Renal cortical epithelial cell (primary cell): ENCODE measurements at regions not wholly inside any gene's neighbourhood (a gene's known extent, or its start where the extent isn't known, plus 50 kb on each side); places are given as distances from the start of the nearest gene placed in this dataset.
"Not testable (repeated sequence)": the region's sequence is repeated elsewhere in the genome, so short reads cannot be mapped to it uniquely, and the experiment has no call there.

Source experiments
- DNase-seq: peaks from one replicate; pipeline ENCODE4 v3.0.0-alpha.2; 2011; ENCODE audit warnings: low read depth

GRCh38 chr10:71116426-71116825 is 95.9 kb upstream of the UNC5B start:
- DNase-seq, result no peak

GRCh38 chr10:71117589-71117988 is 94.8 kb upstream of the UNC5B start:
- not testable (repeated sequence) for DNase-seq

- DNase-seq, result no peak
Measured at GRCh38 chr10:71123023-71123422, 89.3 kb upstream of the UNC5B start.

GRCh38 chr10:71124921-71125748 is 87.2 kb upstream of the UNC5B start:
- DNase-seq, result no peak

- DNase-seq, result no peak
Measured at GRCh38 chr10:71125749-71126107, 86.6 kb upstream of the UNC5B start.

- DNase-seq, result no peak
Measured at GRCh38 chr10:71126432-71126831, 85.9 kb upstream of the UNC5B start.

GRCh38 chr10:71127104-71127503 is 85.3 kb upstream of the UNC5B start:
- no peak for DNase-seq

GRCh38 chr10:71127773-71128172 is 84.6 kb upstream of the UNC5B start:
- DNase-seq, result no peak

- DNase-seq, result peak; percentile 15
Measured at GRCh38 chr10:71128311-71128980, 83.9 kb upstream of the UNC5B start.

GRCh38 chr10:71131096-71131495 is 81.3 kb upstream of the UNC5B start:
- no peak for DNase-seq

- DNase-seq, result no peak
Measured at GRCh38 chr10:71131508-71132088, 80.8 kb upstream of the UNC5B start.

- DNase-seq, result no peak
Measured at GRCh38 chr10:71132321-71132810, 80.0 kb upstream of the UNC5B start.

GRCh38 chr10:71133710-71134686 is 78.4 kb upstream of the UNC5B start:
- no peak for DNase-seq

GRCh38 chr10:71134732-71135211 is 77.6 kb upstream of the UNC5B start:
- DNase-seq, result no peak

- no peak for DNase-seq
Measured at GRCh38 chr10:71135236-71135635, 77.1 kb upstream of the UNC5B start.

- DNase-seq, result no peak
Measured at GRCh38 chr10:71136036-71136721, 76.2 kb upstream of the UNC5B start.

GRCh38 chr10:71137701-71138100 is 74.7 kb upstream of the UNC5B start:
- no peak for DNase-seq

- DNase-seq, result no peak
Measured at GRCh38 chr10:71138166-71138830, 74.1 kb upstream of the UNC5B start.

- DNase-seq, result no peak
Measured at GRCh38 chr10:71141528-71141927, 70.8 kb upstream of the UNC5B start.

- DNase-seq, result no peak
Measured at GRCh38 chr10:71143170-71143569, 69.2 kb upstream of the UNC5B start.
